Ascending aorta (tissue), 2 donors: ENCODE measurements at regions not wholly inside any gene's neighbourhood (a gene's known extent, or its start where the extent isn't known, plus 50 kb on each side); places are given as distances from the start of the nearest gene placed in this dataset.
"Not testable (repeated sequence)": the region's sequence is repeated elsewhere in the genome, so short reads cannot be mapped to it uniquely, and the experiment has no call there.

Experiments used
- DNase-seq, 2 donors: peaks; one replicate each; pipeline ENCODE4 v3.0.0-alpha.2; 2019; ENCODE audit warnings: low spot score in 2 of 2
- H3K27ac ChIP-seq, 2 donors: fragments of 200-600 bp; sonication (generic); one replicate each; pipeline ENCODE4 v1.5.1; 2016 to 2017; ENCODE audit warnings: mild to moderate bottlenecking in 1 of 2
- H3K27me3 ChIP-seq: fragments of 200-600 bp; sonication (generic); one replicate; pipeline ENCODE4 v1.5.1; 2017
- H3K36me3 ChIP-seq, 2 donors: fragments of 200-600 bp; sonication (generic); one replicate each; pipeline ENCODE4 v1.5.1; 2016
- H3K4me1 ChIP-seq, 2 donors: fragments of 200-600 bp; sonication (generic); one replicate each; pipeline ENCODE4 v1.5.1; 2016 to 2017; ENCODE audit warnings: mild to moderate bottlenecking in 1 of 2
- H3K4me3 ChIP-seq, 2 donors: fragments of 200-600 bp; sonication (generic); one replicate each; pipeline ENCODE4 v1.5.1; 2016 to 2017; ENCODE audit warnings: mild to moderate bottlenecking in 1 of 2
- H3K9me3 ChIP-seq, 2 donors: fragments of 200-600 bp; sonication (generic); one replicate each; pipeline ENCODE4 v1.5.1; 2016
- CTCF ChIP-seq, 3 experiments: fragments of 200-600 bp in 2 of 3; fragments of 450-650 bp in 1 of 3; sonication (generic) in 2 of 3; IDR thresholded peaks; one replicate each; pipeline ENCODE4 v1.5.1; 2016 to 2019; ENCODE audit warnings: antibody characterized with exemption in 3 of 3, mild to moderate bottlenecking in 1 of 3, moderate library complexity in 1 of 3
- intact Hi-C: fragments of 100-400 bp; cut with DNase I; formaldehyde crosslinking; loops from one replicate; pipeline ENCODE4 v1.15.1; 2023

DNA sequence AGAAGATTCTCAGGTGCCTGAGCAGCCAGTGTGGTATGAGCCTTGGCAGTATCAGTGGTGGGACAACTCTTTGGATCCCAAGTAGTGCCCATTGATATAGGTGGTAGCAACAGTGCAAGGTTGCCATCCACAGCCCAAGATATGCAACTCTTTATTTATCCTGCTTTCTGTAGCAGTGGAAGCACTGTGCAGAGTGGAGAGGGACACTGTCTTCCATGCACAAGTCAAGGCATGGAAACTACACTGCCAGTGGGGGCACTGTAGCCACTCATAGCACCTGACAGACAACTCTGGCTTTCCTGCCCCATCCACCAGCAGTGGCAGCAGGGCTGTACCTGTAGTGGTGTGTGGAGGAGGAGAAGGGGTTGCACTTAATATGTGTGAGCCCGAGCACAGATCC, 409.6 kb upstream of the TMEFF2 start:
- intact Hi-C loops, result no loop called here
- no peak overlapping the region for H3K4me3 ChIP-seq
- H3K27me3 ChIP-seq, result no peaks in the 10 kb centered on the region
- no peaks in the 10 kb centered on the region for H3K36me3 ChIP-seq
- no peaks in the 10 kb centered on the region for H3K9me3 ChIP-seq
- no peak for DNase-seq
- H3K27ac ChIP-seq, result no peak overlapping the region
- no peak for TF ChIP-seq CTCF (IDR thresholded peaks at IDR 0.05)
- H3K4me1 ChIP-seq, result no peaks in the 10 kb centered on the region

DNA sequence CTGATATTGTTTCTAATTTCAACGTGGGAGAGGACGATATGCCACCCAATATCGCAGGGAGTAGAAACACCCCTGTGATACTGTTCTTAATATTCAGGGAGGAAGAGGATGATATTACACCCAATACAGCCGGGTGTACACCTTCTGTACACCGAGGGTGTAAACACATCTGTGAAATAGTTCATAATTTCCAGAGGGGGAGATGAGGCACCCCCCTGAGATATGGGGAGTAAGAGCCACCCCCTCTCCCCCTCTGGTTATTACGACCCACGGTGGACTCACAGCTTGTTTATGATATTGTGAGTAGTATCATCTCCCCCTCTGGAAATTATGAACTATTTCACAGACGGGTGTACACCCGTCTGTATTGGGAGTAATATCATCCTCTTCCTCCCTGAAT, 403.9 kb upstream of the TMEFF2 start:
- intact Hi-C loops, H3K4me1 ChIP-seq, H3K9me3 ChIP-seq, H3K4me3 ChIP-seq, H3K27me3 ChIP-seq, H3K27ac ChIP-seq, H3K36me3 ChIP-seq, DNase-seq: not testable (repeated sequence)

DNA sequence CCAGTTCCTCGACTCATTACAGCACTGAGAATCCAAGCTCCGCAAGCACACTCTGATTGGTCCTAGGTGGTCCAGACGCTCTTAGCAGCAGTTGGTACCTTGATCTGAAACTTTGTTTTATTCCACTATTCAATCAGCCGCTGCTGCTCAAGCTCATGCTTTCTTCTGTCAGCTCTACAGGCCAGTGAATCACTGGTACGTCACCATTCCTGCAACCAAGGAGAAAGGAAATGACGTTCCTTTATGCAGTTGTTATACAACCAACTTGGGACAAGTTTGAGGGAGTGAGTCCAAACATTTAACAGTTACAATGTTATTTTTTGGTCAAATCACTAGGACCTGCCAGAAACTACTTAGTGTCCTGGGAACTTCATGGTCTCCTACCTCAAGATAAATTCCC, 398.8 kb upstream of the TMEFF2 start:
- H3K4me1 ChIP-seq, result no peaks in the 10 kb centered on the region
- no peak overlapping the region for H3K4me3 ChIP-seq
- H3K27me3 ChIP-seq, result no peaks in the 10 kb centered on the region
- no peak for TF ChIP-seq CTCF (IDR thresholded peaks at IDR 0.05)
- H3K9me3 ChIP-seq, result no peaks in the 10 kb centered on the region
- DNase-seq, result no peak
- no peaks in the 10 kb centered on the region for H3K36me3 ChIP-seq
- intact Hi-C loops, result no loop called here
- no peak overlapping the region for H3K27ac ChIP-seq

- no peaks in the 10 kb centered on the region for H3K4me1 ChIP-seq
- no peak for DNase-seq
- no peaks in the 10 kb centered on the region for H3K27me3 ChIP-seq
- TF ChIP-seq CTCF (IDR thresholded peaks at IDR 0.05), result no peak
- no peaks in the 10 kb centered on the region for H3K36me3 ChIP-seq
- H3K27ac ChIP-seq, result no peak overlapping the region
- H3K4me3 ChIP-seq, result no peak overlapping the region
- no peaks in the 10 kb centered on the region for H3K9me3 ChIP-seq
- intact Hi-C loops, result no loop called here
Observed at GRCh38 chr2:192591617-192592016, 396.9 kb upstream of the TMEFF2 start.

GRCh38 chr2:192585418-192585817, 390.7 kb upstream of the TMEFF2 start:
- DNase-seq, result no peak
- Histone ChIP-seq H3K27me3 (no peaks in the 10 kb centered on the region), H3K27ac (no peak overlapping the region), H3K9me3 (no peaks in the 10 kb centered on the region), H3K4me3 (no peak overlapping the region), H3K4me1 (no peaks in the 10 kb centered on the region), H3K36me3 (no peaks in the 10 kb centered on the region)
- intact Hi-C loops, result no loop called here
- no peak for TF ChIP-seq CTCF (IDR thresholded peaks at IDR 0.05)

- no peak for TF ChIP-seq CTCF (IDR thresholded peaks at IDR 0.05)
- intact Hi-C loops, result no loop called here
- H3K27me3 ChIP-seq, result no peaks in the 10 kb centered on the region
- DNase-seq, result no peak
- H3K36me3 ChIP-seq, result no peaks in the 10 kb centered on the region
- no peaks in the 10 kb centered on the region for H3K4me1 ChIP-seq
- H3K4me3 ChIP-seq, result no peak overlapping the region
- no peaks in the 10 kb centered on the region for H3K9me3 ChIP-seq
- no peak overlapping the region for H3K27ac ChIP-seq
Observed at GRCh38 chr2:192584976-192585375, 390.2 kb upstream of the TMEFF2 start.
